AML-193 (cell line): ENCODE measurements at regions not wholly inside any gene's neighbourhood (a gene's known extent, or its start where the extent isn't known, plus 50 kb on each side); places are given as distances from the start of the nearest gene placed in this dataset.
"Not testable (repeated sequence)": the region's sequence is repeated elsewhere in the genome, so short reads cannot be mapped to it uniquely, and the experiment has no call there.

Experiments
- DNase-seq, 2 experiments: peaks; one replicate each; lab custom pipeline; 2025; lab: John Stamatoyannopoulos, UW

- DNase-seq = no peak
These were observed 208.7 kb upstream of the OBI1 start for GRCh38 chr13:78867655-78868054.

DNA sequence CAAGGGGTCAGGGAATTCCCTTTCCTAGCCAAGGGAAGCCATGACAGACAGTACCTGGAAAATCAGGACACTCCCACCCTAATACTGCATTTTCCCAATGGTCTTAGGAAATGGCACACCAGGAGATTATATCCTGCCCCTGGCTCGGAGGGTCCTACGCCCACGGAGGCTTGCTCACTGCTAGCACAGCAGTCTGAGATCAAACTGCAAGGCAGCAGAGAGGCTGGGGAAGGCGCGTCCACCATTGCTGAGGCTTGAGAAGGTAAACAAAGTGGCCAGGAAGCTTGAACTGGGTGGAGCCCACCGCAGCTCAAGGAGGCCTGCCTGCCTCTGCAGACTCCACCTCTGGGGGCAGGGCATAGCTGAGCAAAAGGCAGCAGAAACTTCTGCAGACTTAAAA, 207.1 kb upstream of the OBI1 start:
- DNase-seq = not testable (repeated sequence)

DNA sequence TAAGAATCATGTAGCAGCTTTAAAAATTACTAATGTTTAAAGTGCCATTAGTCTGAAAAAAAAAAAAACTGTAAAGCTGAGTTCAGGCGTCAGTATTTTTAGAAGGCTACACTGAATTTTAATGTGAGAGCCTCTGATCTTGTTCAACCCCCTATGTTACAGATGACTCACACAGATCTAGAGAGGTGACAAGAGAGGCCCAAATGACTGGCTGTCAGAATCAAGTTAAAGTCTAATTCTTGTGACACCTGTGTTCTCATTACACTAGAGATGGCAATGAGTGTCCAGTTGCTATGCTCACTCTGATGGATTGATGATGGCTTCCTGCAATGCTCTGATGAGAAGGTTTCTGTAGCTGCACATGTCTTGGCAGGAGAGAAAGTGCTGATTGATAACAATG, 203.5 kb upstream of the OBI1 start:
- DNase-seq = no peak

DNA sequence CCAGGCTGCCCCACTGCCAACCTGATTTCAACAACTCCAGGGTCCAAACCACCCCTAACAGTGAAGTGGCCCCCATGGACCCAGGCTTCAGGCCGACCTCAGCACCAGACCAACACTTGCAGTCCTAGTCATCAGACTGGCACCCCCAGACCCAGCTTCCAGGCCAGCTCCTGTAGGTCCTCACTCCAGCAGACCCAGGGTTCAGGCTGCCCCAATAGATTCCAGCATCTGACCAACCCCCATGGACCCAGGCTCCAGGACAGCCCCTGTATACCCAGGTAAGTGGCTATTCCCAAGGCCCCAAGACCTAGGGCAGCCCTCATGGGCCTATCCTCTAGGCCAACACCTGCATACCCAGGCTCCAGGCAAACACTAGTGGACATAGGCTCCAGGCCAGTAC, 193.8 kb upstream of the OBI1 start:
- no peak for DNase-seq

GRCh38 chr13:78845656-78846365, 186.9 kb upstream of the OBI1 start:
- peak; percentile 3 to 22 for DNase-seq

- DNase-seq = no peak
These were observed 185.2 kb upstream of the OBI1 start for GRCh38 chr13:78844106-78844505.

GRCh38 chr13:78841358-78841963, 182.5 kb upstream of the OBI1 start:
- no peak for DNase-seq

GRCh38 chr13:78836238-78836784, 177.4 kb upstream of the OBI1 start:
- no peak for DNase-seq

DNA sequence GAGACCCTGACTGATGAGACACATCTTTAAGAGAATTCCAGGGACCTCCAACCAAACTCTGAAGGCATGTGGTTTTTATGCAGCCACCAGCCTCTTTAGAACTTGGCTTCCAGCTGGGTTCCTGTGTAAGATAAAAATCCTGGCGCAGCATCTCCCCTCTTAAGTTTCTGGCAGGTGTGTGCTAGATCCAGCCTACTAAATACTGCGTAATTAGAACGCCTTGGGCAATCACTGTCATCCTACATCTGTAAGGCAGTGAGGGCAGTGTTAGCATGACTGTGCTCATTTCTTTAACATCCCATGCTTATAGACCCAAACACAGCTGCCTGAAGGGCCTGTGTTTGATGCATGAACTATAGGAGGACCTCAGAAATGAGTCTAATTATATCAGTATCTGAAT, 173.5 kb upstream of the OBI1 start:
- DNase-seq = no peak

- no peak for DNase-seq
These were observed 171.6 kb upstream of the OBI1 start for GRCh38 chr13:78830508-78830907.

DNA sequence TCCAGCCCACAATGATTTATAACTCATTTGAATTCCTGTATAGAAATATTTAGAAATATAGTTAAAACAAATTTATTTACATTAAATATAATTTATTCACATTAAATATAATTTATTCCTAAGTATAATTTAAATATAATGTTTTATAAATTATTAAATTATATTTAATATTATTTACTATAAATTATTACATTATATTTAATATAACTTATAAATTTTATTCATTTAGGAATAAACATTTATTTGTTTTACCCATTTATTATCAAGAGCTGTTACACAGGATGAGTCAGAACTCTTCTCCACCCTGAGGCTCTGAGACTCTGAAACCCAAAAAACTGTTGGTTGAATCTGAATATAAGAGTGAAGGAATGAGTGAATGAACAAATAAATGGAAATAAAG, 170.9 kb upstream of the OBI1 start:
- DNase-seq = no peak

DNA sequence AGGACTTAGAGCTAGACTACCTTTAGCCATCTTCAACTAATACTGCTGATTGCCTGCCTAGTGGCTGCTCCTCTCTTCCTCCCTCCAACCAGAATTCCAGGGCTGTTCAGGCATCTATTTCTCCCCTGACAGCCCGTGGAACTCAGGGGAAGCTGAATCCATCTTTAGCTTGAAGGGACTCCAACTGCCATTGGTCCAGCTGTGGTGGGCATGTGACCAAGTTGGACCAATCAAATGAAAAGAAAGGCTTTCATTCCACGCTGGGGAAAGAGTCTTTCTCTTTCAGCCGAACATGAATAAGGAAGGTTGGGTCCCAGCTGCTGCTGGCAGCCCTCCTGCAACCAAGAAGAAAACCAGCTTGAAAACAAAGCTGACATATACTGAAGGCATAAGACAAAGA, 168.5 kb upstream of the OBI1 start:
- DNase-seq = no peak

GRCh38 chr13:78826936-78827335, 168.0 kb upstream of the OBI1 start:
- DNase-seq = no peak

GRCh38 chr13:78826312-78826711, 167.4 kb upstream of the OBI1 start:
- DNase-seq = no peak

GRCh38 chr13:78820541-78820940, 161.6 kb upstream of the OBI1 start:
- DNase-seq = no peak

DNA sequence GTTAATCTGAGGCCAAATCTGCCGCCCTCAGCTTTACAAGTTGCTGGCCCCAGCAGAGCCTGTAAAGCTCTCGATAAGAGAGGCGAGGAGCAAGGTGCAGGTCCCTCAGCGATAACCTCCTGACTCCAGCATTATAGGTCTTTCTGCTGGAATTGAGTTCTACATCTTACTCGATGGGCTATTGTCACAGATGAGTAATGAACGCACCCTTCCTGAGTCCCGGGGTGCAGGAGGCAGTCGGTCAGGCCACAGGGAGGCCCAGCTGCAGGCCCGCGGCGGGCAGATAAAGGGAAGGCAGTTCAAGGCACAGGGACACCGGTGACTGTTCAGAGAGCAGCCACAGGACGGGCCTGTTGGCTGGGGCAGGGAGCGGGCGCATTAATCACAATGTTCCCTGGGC, 157.6 kb upstream of the OBI1 start:
- no peak for DNase-seq

DNA sequence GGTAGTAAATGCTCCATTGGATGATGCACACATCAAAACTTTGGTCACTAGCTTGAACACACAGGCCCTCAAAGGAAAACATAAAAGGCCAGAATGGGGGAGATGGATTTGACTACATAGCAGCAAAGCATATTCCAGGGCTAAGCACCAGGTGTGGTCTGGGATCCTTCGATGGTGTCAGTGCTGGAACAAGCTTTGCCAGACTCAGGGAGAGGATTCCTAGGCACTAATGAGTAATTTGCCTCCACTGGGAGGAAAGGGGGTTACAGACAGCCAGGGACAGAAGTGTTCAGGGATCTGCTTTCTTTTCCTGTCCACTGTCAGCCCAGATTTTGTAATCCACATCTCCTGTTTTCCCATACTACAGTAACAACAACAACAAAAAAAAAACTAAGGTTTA, 157.2 kb upstream of the OBI1 start:
- no peak for DNase-seq

DNA sequence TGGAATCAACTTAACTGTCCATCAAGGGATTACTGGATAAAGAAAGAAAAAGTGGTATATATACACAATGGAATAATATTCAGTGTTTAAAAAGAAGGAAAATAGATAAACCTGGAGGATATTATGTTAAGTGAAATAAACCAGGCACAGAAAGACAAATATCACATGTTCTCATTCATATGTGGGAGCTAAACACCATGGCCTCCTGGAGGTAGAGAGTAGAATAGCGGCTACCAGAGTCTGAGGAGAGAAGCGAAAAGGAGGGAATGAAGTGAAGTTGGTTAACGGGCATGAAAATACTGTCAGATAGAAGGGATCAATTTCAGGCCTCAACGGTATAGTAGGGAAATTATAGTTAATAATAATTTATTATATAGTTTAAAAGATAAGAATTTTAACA, 147.5 kb upstream of the OBI1 start:
- DNase-seq = no peak

DNA sequence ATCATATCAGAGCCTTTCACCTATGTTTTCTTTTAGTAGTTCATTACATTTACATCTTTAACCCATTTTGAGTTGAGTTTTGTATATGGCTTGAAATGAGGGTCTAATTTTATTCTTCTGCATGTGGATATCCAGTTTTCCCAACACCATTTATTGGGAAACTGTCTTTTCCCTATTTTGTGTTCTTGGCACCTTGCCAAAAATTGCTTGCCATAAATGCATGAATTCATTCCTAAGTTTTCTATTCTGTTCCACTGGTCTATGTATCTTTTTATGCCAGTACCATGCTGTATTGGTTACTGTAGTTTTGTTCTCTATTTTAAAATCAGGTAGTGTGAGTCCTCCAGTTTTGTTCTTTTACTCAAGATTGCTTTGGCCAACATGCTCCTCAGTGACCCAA, 144.0 kb upstream of the OBI1 start:
- DNase-seq = no peak

DNA sequence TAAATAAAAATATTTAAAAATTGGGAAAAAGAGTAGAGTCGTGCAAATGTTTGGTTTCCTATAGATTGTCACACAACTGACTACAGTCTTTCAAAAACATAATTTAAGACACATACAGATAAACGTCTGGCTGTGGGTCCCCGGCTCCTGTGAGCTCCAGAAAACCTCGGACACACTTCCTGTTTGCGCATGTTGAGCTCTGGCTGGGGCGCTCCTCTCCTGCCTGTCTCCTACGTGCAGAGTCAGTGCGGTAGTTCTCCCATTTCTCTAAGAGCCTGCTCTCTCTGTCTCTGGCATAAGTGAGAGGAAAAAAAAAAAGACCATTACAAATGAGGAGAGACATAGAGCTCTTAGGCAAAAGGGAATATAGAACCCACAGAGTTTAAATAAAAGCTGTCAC, 128.2 kb upstream of the OBI1 start:
- DNase-seq = no peak

- no peak for DNase-seq
These were observed 127.5 kb upstream of the OBI1 start for GRCh38 chr13:78786459-78786858.

DNA sequence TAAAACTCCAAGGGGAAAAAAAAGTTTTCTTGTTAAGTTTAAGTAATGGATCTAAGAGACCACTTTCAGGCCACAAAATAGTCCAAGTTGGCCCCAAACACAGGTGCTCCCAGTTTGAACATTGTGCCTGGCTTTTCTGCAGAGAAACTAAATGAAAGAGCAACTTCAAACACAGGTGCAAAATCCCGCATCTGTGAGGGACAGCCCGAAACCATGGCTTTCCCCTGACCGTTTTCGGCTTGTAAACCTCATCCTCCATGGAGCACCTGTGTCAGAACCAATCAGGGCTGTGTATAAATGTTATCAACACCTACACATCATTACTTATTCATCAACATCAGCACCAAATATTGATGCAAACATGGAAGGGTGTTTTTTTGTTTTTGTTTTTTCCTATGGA, 126.8 kb upstream of the OBI1 start:
- DNase-seq = no peak

GRCh38 chr13:78784014-78784750, 125.2 kb upstream of the OBI1 start:
- no peak for DNase-seq
